Bronchial epithelial cell (primary cell): ENCODE measurements at regions not wholly inside any gene's neighbourhood (a gene's known extent, or its start where the extent isn't known, plus 50 kb on each side); places are given as distances from the start of the nearest gene placed in this dataset.

Experiments
- DNase-seq: peaks from one replicate; pipeline ENCODE4 v3.0.0-alpha.2; 2010; ENCODE audit warnings: low read depth
- FAIRE-seq: peaks from 2 replicates; lab custom pipeline; 2011; peaks lifted over from hg19 to GRCh38; lab: Jason Lieb, UNC
- H3K27me3 ChIP-seq: 2 replicates; pipeline ENCODE4 v1.5.1; 2011; ENCODE audit warnings: low read length; ENCODE audit not compliant: control insufficient read depth, insufficient read depth
- H3K36me3 ChIP-seq: 2 replicates; pipeline ENCODE4 v1.5.1; 2011; ENCODE audit warnings: low read length; ENCODE audit not compliant: control insufficient read depth, insufficient read depth
- H3K4me3 ChIP-seq: 2 replicates; pipeline ENCODE4 v1.5.1; 2011; ENCODE audit warnings: mild to moderate bottlenecking, low read depth, low read length, control low read depth
- CTCF ChIP-seq: IDR thresholded peaks from 2 replicates; pipeline ENCODE4 v1.5.1; 2011; ENCODE audit warnings: mild to moderate bottlenecking, moderate library complexity, low read length, control low read depth, inconsistent platforms; ENCODE audit not compliant: insufficient read depth, severe bottlenecking

GRCh38 chr12:107963635-107964034, 165.5 kb upstream of the WSCD2 start:
- Histone ChIP-seq H3K27me3 (no peaks in the 10 kb centered on the region), H3K4me3 (no peak overlapping the region), H3K36me3 (no peaks in the 10 kb centered on the region)
- FAIRE-seq (no peak), DNase-seq (no peak)
- TF ChIP-seq CTCF, result no peak

GRCh38 chr12:107967170-107967569, 161.9 kb upstream of the WSCD2 start:
- no peak for TF ChIP-seq CTCF
- H3K27me3 ChIP-seq, result no peaks in the 10 kb centered on the region

DNA sequence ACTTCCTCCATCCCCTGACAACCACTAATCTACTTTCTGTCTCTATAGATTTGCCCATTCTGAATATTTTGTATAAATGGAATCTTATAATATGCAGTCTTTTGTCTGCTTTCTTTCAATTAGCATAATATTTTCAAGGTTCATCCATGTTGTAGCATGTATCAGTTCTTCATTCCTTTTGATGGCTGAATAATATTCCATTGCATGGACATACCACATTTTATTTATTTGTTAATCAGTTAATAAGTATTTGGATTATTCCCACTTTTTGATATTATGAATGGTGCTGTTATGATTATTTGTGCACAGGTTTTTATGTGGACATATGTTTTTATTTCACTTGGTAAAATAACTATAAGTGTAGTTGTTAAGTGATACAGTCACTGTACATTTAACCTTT, 155.1 kb upstream of the WSCD2 start:
- no peak for DNase-seq
- Histone ChIP-seq H3K36me3 (no peaks in the 10 kb centered on the region), H3K4me3 (no peak overlapping the region), H3K27me3 (no peaks in the 10 kb centered on the region)
- FAIRE-seq, result no peak
- TF ChIP-seq CTCF, result no peak

More at GRCh38 chr12:107967170-107967569, 161.9 kb upstream of the WSCD2 start:
- no peak overlapping the region for H3K4me3 ChIP-seq
- FAIRE-seq (peak; percentile 66), DNase-seq (no peak)
- H3K36me3 ChIP-seq, result no peaks in the 10 kb centered on the region

- DNase-seq (no peak), FAIRE-seq (no peak)
- H3K36me3 ChIP-seq, result no peaks in the 10 kb centered on the region
- H3K4me3 ChIP-seq, result no peak overlapping the region
- TF ChIP-seq CTCF, result no peak
- H3K27me3 ChIP-seq, result no peaks in the 10 kb centered on the region
Observed at GRCh38 chr12:107976331-107976730, 152.8 kb upstream of the WSCD2 start.

DNA sequence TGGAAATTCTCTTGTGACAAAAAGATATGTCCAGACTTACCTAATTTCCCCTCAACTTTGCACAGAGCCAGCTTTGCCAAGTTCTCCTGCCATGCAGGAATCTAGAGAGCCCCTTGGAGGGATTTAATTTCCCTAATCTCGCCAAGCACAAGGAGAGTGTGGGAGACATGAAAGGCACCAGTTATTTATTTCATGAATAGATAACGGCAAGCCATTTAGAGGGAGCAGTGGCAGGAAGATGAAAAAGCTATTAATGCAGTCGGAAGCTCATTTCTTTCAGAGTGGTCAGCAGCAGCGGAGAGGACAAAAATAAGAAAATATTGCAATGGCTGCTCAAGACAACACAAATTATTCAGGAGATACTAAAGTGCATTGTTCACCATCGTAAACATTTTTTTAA, 150.9 kb upstream of the WSCD2 start:
- H3K4me3 ChIP-seq, result no peak overlapping the region
- TF ChIP-seq CTCF, result no peak
- H3K27me3 ChIP-seq, result no peaks in the 10 kb centered on the region
- H3K36me3 ChIP-seq, result no peaks in the 10 kb centered on the region
- no peak for FAIRE-seq
- DNase-seq, result no peak

- no peak for DNase-seq
- no peak for FAIRE-seq
Observed at GRCh38 chr12:107978641-107979040, 150.4 kb upstream of the WSCD2 start.

More at GRCh38 chr12:107978641-107979040, 150.4 kb upstream of the WSCD2 start:
- no peaks in the 10 kb centered on the region for H3K27me3 ChIP-seq
- no peak for TF ChIP-seq CTCF
- H3K36me3 ChIP-seq, result no peaks in the 10 kb centered on the region
- H3K4me3 ChIP-seq, result no peak overlapping the region
